Neuronal stem cell (in vitro differentiated cells): ENCODE measurements at regions not wholly inside any gene's neighbourhood (a gene's known extent, or its start where the extent isn't known, plus 50 kb on each side); places are given as distances from the start of the nearest gene placed in this dataset.

Experiments
- DNase-seq: peaks from one replicate; pipeline ENCODE4 v3.0.0-alpha.2; 2013; ENCODE audit warnings: low spot score
- H2AFZ ChIP-seq: one replicate; pipeline ENCODE4 v1.6.1; 2013; ENCODE audit warnings: mild to moderate bottlenecking, low read length, inconsistent platforms
- H2AK5ac ChIP-seq: 2 replicates; pipeline ENCODE4 v1.6.1; 2013; ENCODE audit warnings: low read depth, mild to moderate bottlenecking, inconsistent platforms, low read length, moderate library complexity, mixed read lengths
- H2BK120ac ChIP-seq: 2 replicates; pipeline ENCODE4 v1.6.1; 2013; ENCODE audit warnings: low read depth, mild to moderate bottlenecking, inconsistent platforms, low read length, moderate library complexity, mixed read lengths
- H2BK12ac ChIP-seq: one replicate; pipeline ENCODE4 v1.6.1; 2013; ENCODE audit warnings: low read length, inconsistent platforms
- H2BK15ac ChIP-seq: 2 replicates; pipeline ENCODE4 v1.6.1; 2013; ENCODE audit warnings: mild to moderate bottlenecking, low read length, inconsistent platforms, mixed read lengths
- H2BK5ac ChIP-seq: one replicate; pipeline ENCODE4 v1.6.1; 2013; ENCODE audit warnings: inconsistent platforms, mild to moderate bottlenecking, low read length, moderate library complexity
- H3K14ac ChIP-seq: one replicate; pipeline ENCODE4 v1.6.1; 2013; ENCODE audit warnings: low read length, inconsistent platforms
- H3K18ac ChIP-seq: 2 replicates; pipeline ENCODE4 v1.6.1; 2013; ENCODE audit warnings: low read length, inconsistent platforms
- H3K23ac ChIP-seq: 2 replicates; pipeline ENCODE4 v1.6.1; 2013; ENCODE audit warnings: low read depth, mild to moderate bottlenecking, mixed read lengths, low read length, inconsistent platforms; ENCODE audit not compliant: poor library complexity
- H3K27ac ChIP-seq: replicated peaks from 3 replicates; pipeline ENCODE4 v1.5.1; 2013; ENCODE audit warnings: low read length, inconsistent platforms
- H3K27me3 ChIP-seq, 3 experiments: 2 replicates each; pipeline ENCODE4 v1.6.1; 2013; ENCODE audit warnings: low read length in 3 of 3, mild to moderate bottlenecking in 2 of 3, inconsistent platforms in 1 of 3, low read depth in 1 of 3, mixed read lengths in 1 of 3, moderate library complexity in 1 of 3; ENCODE audit not compliant: control insufficient read depth in 3 of 3, insufficient read depth in 3 of 3
- H3K36me3 ChIP-seq, 2 donors: replicated peaks in 1 of 2; 2 replicates each; pipeline ENCODE4 v1.6.1; 2013; ENCODE audit warnings: low read length in 2 of 2; ENCODE audit not compliant: control insufficient read depth in 2 of 2, insufficient read depth in 2 of 2
- H3K4ac ChIP-seq: 2 replicates; pipeline ENCODE4 v1.6.1; 2013; ENCODE audit warnings: inconsistent platforms, mild to moderate bottlenecking, low read length, moderate library complexity
- H3K4me1 ChIP-seq, 2 donors: 1 replicate in 1 of 2; 2 replicates in 1 of 2; pipeline ENCODE4 v1.6.1; 2013; ENCODE audit warnings: low read length in 2 of 2, low read depth in 1 of 2; ENCODE audit not compliant: control insufficient read depth in 2 of 2, insufficient read depth in 1 of 2
- H3K4me2 ChIP-seq: one replicate; pipeline ENCODE4 v1.6.1; 2013; ENCODE audit warnings: mild to moderate bottlenecking, low read length, inconsistent platforms; ENCODE audit not compliant: insufficient read depth, poor library complexity, severe bottlenecking
- H3K4me3 ChIP-seq, 2 donors: 2 replicates each; pipeline ENCODE4 v1.5.1; 2013; ENCODE audit warnings: low read length in 2 of 2, mild to moderate bottlenecking in 2 of 2, inconsistent platforms in 1 of 2, moderate library complexity in 1 of 2
- H3K79me1 ChIP-seq: one replicate; pipeline ENCODE4 v1.6.1; 2013; ENCODE audit warnings: low read depth, mild to moderate bottlenecking, inconsistent platforms, low read length, moderate library complexity
- H3K9ac ChIP-seq: one replicate; pipeline ENCODE4 v1.6.1; 2013; ENCODE audit warnings: mild to moderate bottlenecking, low read depth, low read length, inconsistent platforms; ENCODE audit not compliant: poor library complexity
- H3K9me3 ChIP-seq, 2 donors: replicated peaks in 1 of 2; 2 replicates each; pipeline versions ENCODE3 to v1.6.1; 2013; ENCODE audit warnings: low read length in 2 of 2, mild to moderate bottlenecking in 2 of 2, inconsistent platforms in 1 of 2, low read depth in 1 of 2, mixed read lengths in 1 of 2, moderate library complexity in 1 of 2; ENCODE audit not compliant: control insufficient read depth in 2 of 2, insufficient read depth in 1 of 2
- H4K8ac ChIP-seq: one replicate; pipeline ENCODE4 v1.6.1; 2013; ENCODE audit warnings: low read depth, mild to moderate bottlenecking, inconsistent platforms, low read length, moderate library complexity
- H4K91ac ChIP-seq: one replicate; pipeline ENCODE4 v1.6.1; 2013; ENCODE audit warnings: low read length, low read depth, mild to moderate bottlenecking, inconsistent platforms; ENCODE audit not compliant: poor library complexity
- WGBS, 2 donors: extraction: QIAGEN DNeasy Blood & Tissue Kit; methylation state at CpG; one replicate each; pipeline ENCODE4 v1.1.7; 2013; ENCODE audit warnings: missing lambda C conversion rate in 2 of 2, mixed read lengths in 1 of 2; ENCODE audit not compliant: insufficient read length in 2 of 2, insufficient replicate concordance in 1 of 2; ENCODE audit errors: extremely low coverage in 2 of 2; 5-methylcytosine and 5-hydroxymethylcytosine counted together

- H2BK12ac ChIP-seq: no peak overlapping the region
- no peaks in the 10 kb centered on the region for H3K79me1 ChIP-seq
- no peak overlapping the region for H3K23ac ChIP-seq
- no peak for DNase-seq
- H2BK15ac ChIP-seq: no peak overlapping the region
- no peaks in the 10 kb centered on the region for H3K27me3 ChIP-seq
- H3K4me3 ChIP-seq: no peak overlapping the region
- H3K27ac ChIP-seq: no peak overlapping the region
- H2AK5ac ChIP-seq: no peak overlapping the region
- H4K8ac ChIP-seq: no peak overlapping the region
- H3K4ac ChIP-seq: no peak overlapping the region
- no peak overlapping the region for H3K4me2 ChIP-seq
- H3K4me1 ChIP-seq: no peaks in the 10 kb centered on the region
- no peak overlapping the region for H4K91ac ChIP-seq
- no peak overlapping the region for H2BK120ac ChIP-seq
- H2BK5ac ChIP-seq: no peak overlapping the region
- H3K9me3 ChIP-seq: no peaks in the 10 kb centered on the region
- H3K36me3 ChIP-seq: no peaks in the 10 kb centered on the region
- no peak overlapping the region for H3K18ac ChIP-seq
- H3K9ac ChIP-seq: no peak overlapping the region
- WGBS, 2 donors: 100% methylated on average over 1 of the region's 1 CpG; no CpG with 5 or more reads in 1 of the 2 donors
- H2AFZ ChIP-seq: no peak overlapping the region
- no peak overlapping the region for H3K14ac ChIP-seq
These were observed 103.6 kb upstream of the OR9G4 start for GRCh38 chr11:56852131-56852530.

- Histone ChIP-seq H4K91ac (no peak overlapping the region), H3K4me2 (no peak overlapping the region), H3K9me3 (no peaks in the 10 kb centered on the region), H3K4me1 (no peaks in the 10 kb centered on the region), H2AFZ (no peak overlapping the region), H3K18ac (no peak overlapping the region), H2BK120ac (no peak overlapping the region), H3K9ac (no peak overlapping the region), H4K8ac (no peak overlapping the region), H2AK5ac (no peak overlapping the region), H3K27me3 (no peaks in the 10 kb centered on the region), H3K4me3 (no peak overlapping the region), H2BK5ac (no peak overlapping the region), H3K4ac (no peak overlapping the region), H3K79me1 (no peaks in the 10 kb centered on the region), H3K14ac (no peak overlapping the region), H3K27ac (no peak overlapping the region), H3K36me3 (no peaks in the 10 kb centered on the region), H2BK12ac (no peak overlapping the region), H3K23ac (no peak overlapping the region), H2BK15ac (no peak overlapping the region)
- no CpG with 5 or more reads among the region's 2 CpGs for WGBS, 2 donors
- no peak for DNase-seq
These were observed 101.4 kb upstream of the OR9G4 start for GRCh38 chr11:56849852-56850251.

- no peak overlapping the region for H3K23ac ChIP-seq
- H3K4me2 ChIP-seq: no peak overlapping the region
- no peaks in the 10 kb centered on the region for H3K27me3 ChIP-seq
- no peak overlapping the region for H3K4ac ChIP-seq
- no peak for DNase-seq
- H4K8ac ChIP-seq: no peak overlapping the region
- H2AFZ ChIP-seq: no peak overlapping the region
- no peak overlapping the region for H2BK12ac ChIP-seq
- H3K36me3 ChIP-seq: no peaks in the 10 kb centered on the region
- no peak overlapping the region for H3K18ac ChIP-seq
- H3K14ac ChIP-seq: no peak overlapping the region
- no peak overlapping the region for H3K9ac ChIP-seq
- H4K91ac ChIP-seq: no peak overlapping the region
- no peak overlapping the region for H3K4me3 ChIP-seq
- peaks cover 0 to 1% of the 10 kb centered on the region in 2 donors for H3K9me3 ChIP-seq
- H2BK120ac ChIP-seq: no peak overlapping the region
- no peaks in the 10 kb centered on the region for H3K4me1 ChIP-seq
- no peak overlapping the region for H2BK15ac ChIP-seq
- H3K27ac ChIP-seq: no peak overlapping the region
- H2AK5ac ChIP-seq: no peak overlapping the region
- no peak overlapping the region for H2BK5ac ChIP-seq
- H3K79me1 ChIP-seq: no peaks in the 10 kb centered on the region
These were observed 100.8 kb upstream of the OR9G4 start for GRCh38 chr11:56849250-56849649.

- Histone ChIP-seq H3K36me3 (no peaks in the 10 kb centered on the region), H2BK120ac (no peak overlapping the region), H2BK5ac (no peak overlapping the region), H3K4ac (no peak overlapping the region), H3K14ac (no peak overlapping the region), H3K27me3 (no peaks in the 10 kb centered on the region), H2BK15ac (no peak overlapping the region), H3K9me3 (peaks cover 0 to 1% of the 10 kb centered on the region in 2 donors), H3K4me1 (no peaks in the 10 kb centered on the region), H3K4me3 (no peak overlapping the region), H3K79me1 (no peaks in the 10 kb centered on the region), H3K4me2 (no peak overlapping the region), H2AFZ (no peak overlapping the region), H3K9ac (no peak overlapping the region), H3K23ac (no peak overlapping the region), H2AK5ac (no peak overlapping the region), H2BK12ac (no peak overlapping the region), H3K27ac (no peak overlapping the region), H4K91ac (no peak overlapping the region), H3K18ac (no peak overlapping the region), H4K8ac (no peak overlapping the region)
- no peak for DNase-seq
- WGBS, 2 donors: no CpG with 5 or more reads among the region's 8 CpGs
These were observed 99.8 kb upstream of the OR9G4 start for GRCh38 chr11:56848141-56848809.
